ENCODE measurements at regions not wholly inside any gene's neighbourhood (a gene's known extent, or its start where the extent isn't known, plus 50 kb on each side); places are given as distances from the start of the nearest gene placed in this dataset.

- Histone ChIP-seq H3K4me1 (no peaks in the 10 kb centered on the region), H3K4me3 (no peak overlapping the region), H3K27ac (no peak overlapping the region), H3K9me3 (no peaks in the 10 kb centered on the region), H3K36me3 (no peaks in the 10 kb centered on the region), H3K27me3 (no peaks in the 10 kb centered on the region)
- DNase-seq (ENCODE audit: low spot score in 2 of 2), result no peak
- 61% methylated on average over 4 of the region's 4 CpGs for WGBS
- TF ChIP-seq EP300 (IDR thresholded peaks at IDR 0.05) (no peak), CTCF (IDR thresholded peaks at IDR 0.05) (no peak), POLR2AphosphoS5 (IDR thresholded peaks at IDR 0.05) (no peak), POLR2A (IDR thresholded peaks at IDR 0.05) (no peak)
Observed at GRCh38 chr5:158164296-158165047, 305.5 kb upstream of the CLINT1 start.

- H3K36me3 ChIP-seq, result no peaks in the 10 kb centered on the region
- TF ChIP-seq EP300 (IDR thresholded peaks at IDR 0.05) (no peak), POLR2AphosphoS5 (IDR thresholded peaks at IDR 0.05) (no peak), CTCF (IDR thresholded peaks at IDR 0.05) (no peak), POLR2A (IDR thresholded peaks at IDR 0.05) (no peak)
- no peaks in the 10 kb centered on the region for H3K9me3 ChIP-seq
- H3K4me1 ChIP-seq, result no peaks in the 10 kb centered on the region
- H3K27me3 ChIP-seq, result no peaks in the 10 kb centered on the region
- no peak overlapping the region for H3K4me3 ChIP-seq
- no peak for DNase-seq (ENCODE audit: low spot score in 2 of 2)
- 82% methylated on average over 9 of the region's 9 CpGs for WGBS
- H3K27ac ChIP-seq, result no peak overlapping the region
Observed at GRCh38 chr5:158163451-158164295, 304.7 kb upstream of the CLINT1 start.

GRCh38 chr5:158162479-158163034, 303.6 kb upstream of the CLINT1 start:
- H3K4me3 ChIP-seq, result no peak overlapping the region
- no peaks in the 10 kb centered on the region for H3K27me3 ChIP-seq
- no peak for DNase-seq (ENCODE audit: low spot score in 2 of 2)
- no peaks in the 10 kb centered on the region for H3K36me3 ChIP-seq
- no peak overlapping the region for H3K27ac ChIP-seq
- no peaks in the 10 kb centered on the region for H3K4me1 ChIP-seq
- no peak for TF ChIP-seq POLR2AphosphoS5 (IDR thresholded peaks at IDR 0.05)
- H3K9me3 ChIP-seq, result no peaks in the 10 kb centered on the region
- 81% methylated on average over 11 of the region's 11 CpGs for WGBS

GRCh38 chr5:158162026-158162425, 303.1 kb upstream of the CLINT1 start:
- no peaks in the 10 kb centered on the region for H3K9me3 ChIP-seq
- TF ChIP-seq POLR2AphosphoS5 (IDR thresholded peaks at IDR 0.05) (no peak), EP300 (IDR thresholded peaks at IDR 0.05) (no peak), POLR2A (IDR thresholded peaks at IDR 0.05) (no peak), CTCF (IDR thresholded peaks at IDR 0.05) (no peak)
- no peak for DNase-seq (ENCODE audit: low spot score in 2 of 2)
- H3K36me3 ChIP-seq, result no peaks in the 10 kb centered on the region
- no peaks in the 10 kb centered on the region for H3K27me3 ChIP-seq
- H3K4me1 ChIP-seq, result no peaks in the 10 kb centered on the region
- H3K27ac ChIP-seq, result no peak overlapping the region
- 73% methylated on average over 5 of the region's 5 CpGs for WGBS
- H3K4me3 ChIP-seq, result no peak overlapping the region

GRCh38 chr5:158159621-158160020, 300.7 kb upstream of the CLINT1 start:
- TF ChIP-seq EP300 (IDR thresholded peaks at IDR 0.05), result no peak
- no peak for TF ChIP-seq POLR2AphosphoS5 (IDR thresholded peaks at IDR 0.05)
- TF ChIP-seq POLR2A (IDR thresholded peaks at IDR 0.05), result no peak
- no peak for TF ChIP-seq CTCF (IDR thresholded peaks at IDR 0.05)
- WGBS, result 87% methylated on average over 4 of the region's 4 CpGs
- no peak overlapping the region for H3K4me3 ChIP-seq
- no peaks in the 10 kb centered on the region for H3K27me3 ChIP-seq
- no peak overlapping the region for H3K27ac ChIP-seq
- no peak for DNase-seq (ENCODE audit: low spot score in 2 of 2)
- peaks cover 9% of the 10 kb centered on the region for H3K4me1 ChIP-seq
- H3K9me3 ChIP-seq, result no peaks in the 10 kb centered on the region
- H3K36me3 ChIP-seq, result no peaks in the 10 kb centered on the region
